ENCODE measurements at regions not wholly inside any gene's neighbourhood (a gene's known extent, or its start where the extent isn't known, plus 50 kb on each side); places are given as distances from the start of the nearest gene placed in this dataset.

DNA sequence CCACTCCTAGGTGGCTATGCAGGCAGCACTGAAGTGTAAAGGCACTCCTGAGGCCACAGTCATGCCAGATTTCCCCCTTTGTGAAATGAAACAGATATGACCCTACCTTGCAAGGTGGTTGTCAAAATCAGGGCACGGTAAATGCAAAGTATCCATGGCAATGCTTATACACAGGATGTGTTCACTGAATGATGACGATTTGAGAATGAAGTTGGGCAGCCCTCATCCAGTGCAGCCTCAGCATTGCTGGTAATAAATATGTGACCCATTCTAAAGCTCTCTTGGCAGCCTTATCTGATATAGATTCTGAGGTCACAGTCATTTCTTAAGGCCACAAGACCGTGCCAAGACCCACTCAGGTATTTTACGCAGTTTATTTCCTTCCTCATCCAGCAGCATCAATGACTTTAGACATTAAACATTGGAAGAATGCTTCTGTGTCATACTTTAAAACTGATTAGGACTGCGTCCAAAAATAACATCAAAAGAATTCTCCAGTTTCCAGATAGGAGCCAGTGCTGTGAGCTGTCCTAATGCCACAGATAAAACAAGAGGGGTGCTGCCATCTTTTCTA, 125.5 kb upstream of the SERTAD2 start:
- Histone ChIP-seq H3K9me3 (ENCODE audit: insufficient read depth, low read length, severe bottlenecking) (no peaks in the 10 kb centered on the region), H3K4me1 (ENCODE audit: insufficient read depth, low read length) (no peaks in the 10 kb centered on the region), H3K9ac (ENCODE audit: low read depth, low read length) (no peak overlapping the region), H3K36me3 (ENCODE audit: insufficient read depth, low read length) (no peaks in the 10 kb centered on the region), H3K27me3 (ENCODE audit: insufficient read depth, low read length, poor library complexity) (peaks cover 8% of the 10 kb centered on the region), H4K20me1 (ENCODE audit: insufficient read depth, low read length) (no peaks in the 10 kb centered on the region), H2AFZ (ENCODE audit: low read depth, low read length) (no peak overlapping the region), H3K4me3 (ENCODE audit: low read depth in 1 of 2, low read length in 2 of 2) (no peak overlapping the region), H3K79me2 (ENCODE audit: insufficient read depth, low read length) (no peaks in the 10 kb centered on the region), H3K4me2 (ENCODE audit: insufficient read depth, low read length) (no peak overlapping the region), H3K27ac (ENCODE audit: low read length) (no peak overlapping the region)
- ATAC-seq (ENCODE audit: insufficient read depth, low read depth) (no peak), DNase-seq (no peak)
- TF ChIP-seq EZH2 (IDR thresholded peaks at IDR 0.05; ENCODE audit: borderline replicate concordance, low read depth, low read length, severe bottlenecking) = no peak
- TF ChIP-seq, protein P1, sequence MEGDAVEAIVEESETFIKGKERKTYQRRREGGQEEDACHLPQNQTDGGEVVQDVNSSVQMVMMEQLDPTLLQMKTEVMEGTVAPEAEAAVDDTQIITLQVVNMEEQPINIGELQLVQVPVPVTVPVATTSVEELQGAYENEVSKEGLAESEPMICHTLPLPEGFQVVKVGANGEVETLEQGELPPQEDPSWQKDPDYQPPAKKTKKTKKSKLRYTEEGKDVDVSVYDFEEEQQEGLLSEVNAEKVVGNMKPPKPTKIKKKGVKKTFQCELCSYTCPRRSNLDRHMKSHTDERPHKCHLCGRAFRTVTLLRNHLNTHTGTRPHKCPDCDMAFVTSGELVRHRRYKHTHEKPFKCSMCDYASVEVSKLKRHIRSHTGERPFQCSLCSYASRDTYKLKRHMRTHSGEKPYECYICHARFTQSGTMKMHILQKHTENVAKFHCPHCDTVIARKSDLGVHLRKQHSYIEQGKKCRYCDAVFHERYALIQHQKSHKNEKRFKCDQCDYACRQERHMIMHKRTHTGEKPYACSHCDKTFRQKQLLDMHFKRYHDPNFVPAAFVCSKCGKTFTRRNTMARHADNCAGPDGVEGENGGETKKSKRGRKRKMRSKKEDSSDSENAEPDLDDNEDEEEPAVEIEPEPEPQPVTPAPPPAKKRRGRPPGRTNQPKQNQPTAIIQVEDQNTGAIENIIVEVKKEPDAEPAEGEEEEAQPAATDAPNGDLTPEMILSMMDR (IDR thresholded peaks at IDR 0.05; ENCODE audit: borderline replicate concordance, extremely low read depth, low read length, poor library complexity, severe bottlenecking) = no peak

DNA sequence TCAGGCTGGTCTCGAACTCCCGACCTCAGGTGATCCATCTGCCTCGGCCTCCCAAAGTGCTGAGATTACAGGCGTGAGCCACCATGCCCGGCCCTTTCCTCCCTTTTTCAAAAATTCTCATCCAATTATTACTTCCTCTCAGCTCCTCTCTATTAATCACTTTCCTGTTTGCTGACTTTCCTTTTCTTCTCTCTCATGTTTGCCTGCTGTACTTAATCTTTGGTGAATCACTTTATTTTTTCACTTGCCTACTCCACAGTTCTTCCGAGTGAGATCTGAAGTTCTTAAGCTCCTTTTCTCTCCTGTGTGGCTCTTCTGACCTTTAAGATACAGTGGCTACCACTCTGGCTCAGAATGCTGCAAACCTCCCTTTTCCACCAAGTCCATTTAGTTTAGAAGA, 126.3 kb upstream of the SERTAD2 start:
- Histone ChIP-seq H2AFZ (ENCODE audit: low read depth, low read length) (no peak overlapping the region), H3K36me3 (ENCODE audit: insufficient read depth, low read length) (no peaks in the 10 kb centered on the region), H3K4me2 (ENCODE audit: insufficient read depth, low read length) (no peak overlapping the region), H3K79me2 (ENCODE audit: insufficient read depth, low read length) (no peaks in the 10 kb centered on the region), H3K4me1 (ENCODE audit: insufficient read depth, low read length) (no peaks in the 10 kb centered on the region), H3K27ac (ENCODE audit: low read length) (no peak overlapping the region), H3K9ac (ENCODE audit: low read depth, low read length) (no peak overlapping the region), H3K4me3 (ENCODE audit: low read depth in 1 of 2, low read length in 2 of 2) (no peak overlapping the region), H3K27me3 (ENCODE audit: insufficient read depth, low read length, poor library complexity) (peaks cover 8% of the 10 kb centered on the region), H4K20me1 (ENCODE audit: insufficient read depth, low read length) (no peaks in the 10 kb centered on the region), H3K9me3 (ENCODE audit: insufficient read depth, low read length, severe bottlenecking) (no peaks in the 10 kb centered on the region)
- no peak for ATAC-seq (ENCODE audit: insufficient read depth, low read depth)
- no peak for DNase-seq
- TF ChIP-seq, protein P1 (IDR thresholded peaks at IDR 0.05; ENCODE audit: borderline replicate concordance, extremely low read depth, low read length, poor library complexity, severe bottlenecking) = no peak
- TF ChIP-seq EZH2 (IDR thresholded peaks at IDR 0.05; ENCODE audit: borderline replicate concordance, low read depth, low read length, severe bottlenecking) = no peak

GRCh38 chr2:64781711-64782390, 128.1 kb upstream of the SERTAD2 start:
- Histone ChIP-seq H3K4me3 (ENCODE audit: low read depth in 1 of 2, low read length in 2 of 2) (no peak overlapping the region), H3K79me2 (ENCODE audit: insufficient read depth, low read length) (no peaks in the 10 kb centered on the region), H3K4me2 (ENCODE audit: insufficient read depth, low read length) (no peak overlapping the region), H3K9ac (ENCODE audit: low read depth, low read length) (no peak overlapping the region), H2AFZ (ENCODE audit: low read depth, low read length) (no peak overlapping the region), H4K20me1 (ENCODE audit: insufficient read depth, low read length) (no peaks in the 10 kb centered on the region), H3K27ac (ENCODE audit: low read length) (no peak overlapping the region), H3K27me3 (ENCODE audit: insufficient read depth, low read length, poor library complexity) (peaks cover 5% of the 10 kb centered on the region), H3K9me3 (ENCODE audit: insufficient read depth, low read length, severe bottlenecking) (no peaks in the 10 kb centered on the region), H3K4me1 (ENCODE audit: insufficient read depth, low read length) (no peaks in the 10 kb centered on the region), H3K36me3 (ENCODE audit: insufficient read depth, low read length) (no peaks in the 10 kb centered on the region)
- no peak for TF ChIP-seq EZH2 (IDR thresholded peaks at IDR 0.05; ENCODE audit: borderline replicate concordance, low read depth, low read length, severe bottlenecking)
- TF ChIP-seq, protein P1 (IDR thresholded peaks at IDR 0.05; ENCODE audit: borderline replicate concordance, extremely low read depth, low read length, poor library complexity, severe bottlenecking) = no peak
- no peak for DNase-seq
- no peak for ATAC-seq (ENCODE audit: insufficient read depth, low read depth)

Data from DND-41 (cell line).